Liver (tissue), 8 donors: ENCODE measurements at regions not wholly inside any gene's neighbourhood (a gene's known extent, or its start where the extent isn't known, plus 50 kb on each side); places are given as distances from the start of the nearest gene placed in this dataset.

Source experiments
- DNase-seq: peaks from one replicate; pipeline ENCODE4 v3.0.0-alpha.2; 2017; ENCODE audit warnings: low spot score
- H3K27ac ChIP-seq, 2 donors: one replicate each; pipeline ENCODE4 v1.7.0; 2013; ENCODE audit warnings: inconsistent platforms in 2 of 2, low read length in 2 of 2, control low read depth in 1 of 2, low read depth in 1 of 2, mild to moderate bottlenecking in 1 of 2
- H3K27me3 ChIP-seq, 4 donors: one replicate each; pipeline versions ENCODE4 v1.6.1 to v1.7.0; 2013; ENCODE audit warnings: low read length in 3 of 4, inconsistent platforms in 1 of 4, mild to moderate bottlenecking in 1 of 4, moderate library complexity in 1 of 4; ENCODE audit not compliant: control insufficient read depth in 4 of 4, insufficient read depth in 4 of 4
- H3K36me3 ChIP-seq, 4 donors: one replicate each; pipeline versions ENCODE4 v1.6.1 to v1.7.0; 2013; ENCODE audit warnings: low read length in 3 of 4, mild to moderate bottlenecking in 3 of 4, low read depth in 1 of 4, moderate library complexity in 1 of 4; ENCODE audit not compliant: control insufficient read depth in 4 of 4, insufficient read depth in 3 of 4
- H3K4me1 ChIP-seq, 4 donors: one replicate each; pipeline versions ENCODE4 v1.6.1 to v1.7.0; 2013; ENCODE audit warnings: low read length in 3 of 4, mild to moderate bottlenecking in 3 of 4, moderate library complexity in 1 of 4; ENCODE audit not compliant: control insufficient read depth in 4 of 4, insufficient read depth in 4 of 4
- H3K4me3 ChIP-seq, 3 donors: one replicate each; pipeline versions ENCODE4 v1.6.1 to v1.7.0; 2013; ENCODE audit warnings: low read length in 3 of 3, control low read depth in 1 of 3, low read depth in 1 of 3, mild to moderate bottlenecking in 1 of 3
- H3K9ac ChIP-seq, 2 donors: one replicate each; pipeline ENCODE4 v1.7.0; 2013; ENCODE audit warnings: low read length in 2 of 2, mild to moderate bottlenecking in 2 of 2, moderate library complexity in 2 of 2, control low read depth in 1 of 2, low read depth in 1 of 2
- H3K9me3 ChIP-seq, 4 donors: one replicate each; pipeline versions ENCODE4 v1.6.1 to v1.7.0; 2013; ENCODE audit warnings: low read length in 3 of 4; ENCODE audit not compliant: control insufficient read depth in 4 of 4
- EGR1 ChIP-seq, 2 donors: IDR thresholded peaks; 2 replicates each; pipeline ENCODE4 v1.6.1; 2016 to 2018; ENCODE audit warnings: antibody characterized with exemption in 2 of 2, low read depth in 2 of 2
- FOXA1 ChIP-seq: IDR thresholded peaks from 2 replicates; pipeline ENCODE4 v1.6.1; 2016; ENCODE audit warnings: antibody characterized with exemption
- FOXA2 ChIP-seq: IDR thresholded peaks from 2 replicates; pipeline ENCODE4 v1.6.1; 2016; ENCODE audit warnings: antibody characterized with exemption
- GABPA ChIP-seq, 2 donors: IDR thresholded peaks in 1 of 2; conservative IDR thresholded peaks in 1 of 2; 2 replicates each; pipeline ENCODE4 v1.6.1; 2016; ENCODE audit warnings: antibody characterized with exemption in 2 of 2, mild to moderate bottlenecking in 1 of 2, moderate library complexity in 1 of 2
- HNF4A ChIP-seq, 2 donors: conservative IDR thresholded peaks; 2 replicates each; pipeline ENCODE4 v1.6.1; 2016; ENCODE audit warnings: antibody characterized with exemption in 2 of 2, mild to moderate bottlenecking in 2 of 2
- HNF4G ChIP-seq: IDR thresholded peaks from 2 replicates; pipeline ENCODE4 v1.6.1; 2016; ENCODE audit warnings: antibody characterized with exemption
- JUND ChIP-seq, 2 donors: IDR thresholded peaks; 2 replicates each; pipeline ENCODE4 v1.6.1; 2016; ENCODE audit warnings: antibody characterized with exemption in 2 of 2
- MAX ChIP-seq: IDR thresholded peaks from 2 replicates; pipeline ENCODE4 v1.6.1; 2016; ENCODE audit warnings: antibody characterized with exemption
- NR2F2 ChIP-seq: IDR thresholded peaks from 2 replicates; pipeline ENCODE4 v1.6.1; 2016; ENCODE audit warnings: antibody characterized with exemption
- RAD21 ChIP-seq, 2 donors: IDR thresholded peaks; 2 replicates each; pipeline ENCODE4 v1.6.1; 2016; ENCODE audit warnings: antibody characterized with exemption in 2 of 2, mild to moderate bottlenecking in 2 of 2
- SP1 ChIP-seq: IDR thresholded peaks from 2 replicates; pipeline ENCODE4 v1.6.1; 2018; ENCODE audit warnings: antibody characterized with exemption, mild to moderate bottlenecking
- TAF1 ChIP-seq: conservative IDR thresholded peaks from 2 replicates; pipeline ENCODE4 v1.6.1; 2016; ENCODE audit warnings: antibody characterized with exemption, mild to moderate bottlenecking
- YY1 ChIP-seq: IDR thresholded peaks from 2 replicates; pipeline ENCODE4 v1.6.1; 2016; ENCODE audit warnings: antibody characterized with exemption, mild to moderate bottlenecking
- ZBTB33 ChIP-seq: IDR thresholded peaks from 2 replicates; pipeline ENCODE4 v1.6.1; 2016; ENCODE audit warnings: antibody characterized with exemption
- WGBS: extraction: QIAGEN DNeasy Blood & Tissue Kit; methylation state at CpG from one replicate; pipeline ENCODE4 v1.1.7; 2013; 5-methylcytosine and 5-hydroxymethylcytosine counted together
- TF ChIP-seq, protein P1 (sequence below): IDR thresholded peaks from 2 replicates; pipeline ENCODE4 v1.6.1; 2016; ENCODE audit warnings: antibody characterized with exemption
- TF ChIP-seq, protein P2 (sequence below): fragments of 150-350 bp; IDR thresholded peaks from 2 replicates; pipeline ENCODE4 v1.5.1; 2017; ENCODE audit warnings: improper control_type of control experiment, low read depth, low read length; ENCODE audit not compliant: missing input control
- donor health status: healthy.
- donor health status: healthy.
- donor health status: healthy.
- donor health status: healthy.
- donor health status: healthy.

- TF ChIP-seq ZBTB33: no peak
- TF ChIP-seq GABPA (IDR thresholded peaks at IDR 0.05 in 1 of 2, conservative IDR thresholded peaks at IDR 0.05 in 1 of 2): no peak
- TF ChIP-seq NR2F2: no peak
- TF ChIP-seq SP1: no peak
- TF ChIP-seq FOXA1: no peak
- no peak for TF ChIP-seq JUND (IDR thresholded peaks at IDR 0.05)
These were observed 415.2 kb downstream of the RAP2B start (continued) for GRCh38 chr3:153577059-153577736.

- no peaks in the 10 kb centered on the region for H3K9me3 ChIP-seq
- TF ChIP-seq MAX (no peak), EGR1 (IDR thresholded peaks at IDR 0.05; ENCODE audit: low read depth in 2 of 2) (no peak), HNF4A (conservative IDR thresholded peaks at IDR 0.05) (no peak), JUND (IDR thresholded peaks at IDR 0.05) (no peak), TAF1 (no peak), YY1 (no peak), ZBTB33 (no peak), FOXA2 (no peak), HNF4G (no peak), GABPA (IDR thresholded peaks at IDR 0.05 in 1 of 2, conservative IDR thresholded peaks at IDR 0.05 in 1 of 2) (no peak), NR2F2 (no peak), RAD21 (IDR thresholded peaks at IDR 0.05) (no peak)
- TF ChIP-seq, protein P1, sequence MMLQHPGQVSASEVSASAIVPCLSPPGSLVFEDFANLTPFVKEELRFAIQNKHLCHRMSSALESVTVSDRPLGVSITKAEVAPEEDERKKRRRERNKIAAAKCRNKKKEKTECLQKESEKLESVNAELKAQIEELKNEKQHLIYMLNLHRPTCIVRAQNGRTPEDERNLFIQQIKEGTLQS: no peak
- H3K4me3 ChIP-seq: no peak overlapping the region
- H3K9ac ChIP-seq: no peak overlapping the region
- peaks cover 0 to 4% (median 0%) of the 10 kb centered on the region in 4 donors for H3K27me3 ChIP-seq
- no peak for DNase-seq
- no peaks in the 10 kb centered on the region for H3K36me3 ChIP-seq
- no peaks in the 10 kb centered on the region for H3K4me1 ChIP-seq
- no peak overlapping the region for H3K27ac ChIP-seq
These were observed 416.0 kb downstream of the RAP2B start for GRCh38 chr3:153578046-153578445.

DNA sequence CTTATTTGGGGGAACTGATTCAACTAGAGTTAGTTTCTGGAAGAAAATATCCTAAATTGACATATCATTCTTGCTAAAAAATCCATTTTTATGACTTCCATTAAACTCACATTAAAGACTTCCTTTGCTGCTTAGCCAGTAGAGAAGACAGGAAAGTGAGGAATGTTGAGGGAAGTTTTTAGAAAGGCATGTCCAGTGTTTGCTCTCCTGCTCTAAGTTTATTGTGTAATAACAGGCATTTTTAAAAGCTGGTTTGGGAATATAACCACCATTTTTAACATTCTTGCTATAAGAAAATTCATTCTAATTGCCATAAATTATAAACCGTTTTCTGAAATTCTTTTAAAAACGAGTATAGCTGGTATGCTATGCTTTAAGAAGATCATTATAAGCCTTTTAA, 428.0 kb downstream of the RAP2B start:
- no peaks in the 10 kb centered on the region for H3K9me3 ChIP-seq
- H3K4me3 ChIP-seq: no peak overlapping the region
- H3K9ac ChIP-seq: no peak overlapping the region
- WGBS: 68% methylated on average over 2 of the region's 2 CpGs
- no peak overlapping the region for H3K27ac ChIP-seq
- H3K36me3 ChIP-seq: no peaks in the 10 kb centered on the region
- DNase-seq: no peak
- no peaks in the 10 kb centered on the region for H3K4me1 ChIP-seq
- H3K27me3 ChIP-seq: no peaks in the 10 kb centered on the region
- no peak for TF ChIP-seq HNF4G
- no peak for TF ChIP-seq ZBTB33
- TF ChIP-seq YY1: no peak
- no peak for TF ChIP-seq SP1
- TF ChIP-seq GABPA (IDR thresholded peaks at IDR 0.05 in 1 of 2, conservative IDR thresholded peaks at IDR 0.05 in 1 of 2): no peak
- TF ChIP-seq EGR1 (IDR thresholded peaks at IDR 0.05; ENCODE audit: low read depth in 2 of 2): no peak
- TF ChIP-seq, protein P1: no peak
- TF ChIP-seq JUND (IDR thresholded peaks at IDR 0.05): no peak
- no peak for TF ChIP-seq HNF4A (conservative IDR thresholded peaks at IDR 0.05)
- TF ChIP-seq, protein P2, sequence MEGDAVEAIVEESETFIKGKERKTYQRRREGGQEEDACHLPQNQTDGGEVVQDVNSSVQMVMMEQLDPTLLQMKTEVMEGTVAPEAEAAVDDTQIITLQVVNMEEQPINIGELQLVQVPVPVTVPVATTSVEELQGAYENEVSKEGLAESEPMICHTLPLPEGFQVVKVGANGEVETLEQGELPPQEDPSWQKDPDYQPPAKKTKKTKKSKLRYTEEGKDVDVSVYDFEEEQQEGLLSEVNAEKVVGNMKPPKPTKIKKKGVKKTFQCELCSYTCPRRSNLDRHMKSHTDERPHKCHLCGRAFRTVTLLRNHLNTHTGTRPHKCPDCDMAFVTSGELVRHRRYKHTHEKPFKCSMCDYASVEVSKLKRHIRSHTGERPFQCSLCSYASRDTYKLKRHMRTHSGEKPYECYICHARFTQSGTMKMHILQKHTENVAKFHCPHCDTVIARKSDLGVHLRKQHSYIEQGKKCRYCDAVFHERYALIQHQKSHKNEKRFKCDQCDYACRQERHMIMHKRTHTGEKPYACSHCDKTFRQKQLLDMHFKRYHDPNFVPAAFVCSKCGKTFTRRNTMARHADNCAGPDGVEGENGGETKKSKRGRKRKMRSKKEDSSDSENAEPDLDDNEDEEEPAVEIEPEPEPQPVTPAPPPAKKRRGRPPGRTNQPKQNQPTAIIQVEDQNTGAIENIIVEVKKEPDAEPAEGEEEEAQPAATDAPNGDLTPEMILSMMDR: no peak
